GM12878 (cell line): ENCODE measurements at regions not wholly inside any gene's neighbourhood (a gene's known extent, or its start where the extent isn't known, plus 50 kb on each side); places are given as distances from the start of the nearest gene placed in this dataset.

Experiments used
- ATAC-seq: fragments of 200-7000 bp; cut with Tn5 transposase; 3 replicates; pipeline ENCODE4 v1.9.1; 2020; ENCODE audit warnings: mild to moderate bottlenecking, moderate library complexity
- BruUV-seq: library from RNA; stranded (reverse); fragments of 400-500 nt; replicated peaks from 2 replicates; lab custom pipeline; 2021; lab: Mats Ljungman, UMichigan
- CTCF ChIA-PET: fragments of 300-600 bp; sonication (Branson Sonifier 250); formaldehyde crosslinking; extraction: SDS; loops from one replicate; lab custom pipeline; 2021; ENCODE audit warnings: inconsistent platforms; lab: Yijun Ruan, JAX
- POLR2A ChIA-PET: fragments of 350-600 bp; formaldehyde crosslinking; extraction: SDS; loops from one replicate; lab custom pipeline; 2021; ENCODE audit warnings: inconsistent platforms; lab: Charles Lee
- RAD21 ChIA-PET: fragments of 300-600 bp; sonication (Branson Sonifier 250); formaldehyde crosslinking; loops from one replicate; lab custom pipeline; 2023; ENCODE audit warnings: antibody characterized with exemption; ENCODE audit not compliant: unreplicated experiment; lab: Charles Lee
- SMC1A ChIA-PET: fragments of 300-600 bp; sonication (Branson Sonifier 250); formaldehyde crosslinking; loops from one replicate; lab custom pipeline; 2023; ENCODE audit not compliant: unreplicated experiment, uncharacterized antibody; lab: Charles Lee
- DNase-seq: peaks from one replicate; pipeline ENCODE4 v3.0.0-alpha.2; 2011; ENCODE audit warnings: low read depth, low spot score
- FAIRE-seq: peaks from 3 replicates; lab custom pipeline; 2011; peaks lifted over from hg19 to GRCh38; lab: Jason Lieb, UNC
- H2AFZ ChIP-seq: 2 replicates; pipeline ENCODE4 v1.6.0; 2011; ENCODE audit warnings: low read depth, low read length, control low read depth; ENCODE audit not compliant: control insufficient read depth
- H3K27ac ChIP-seq: 2 replicates; pipeline ENCODE4 v1.5.1; 2011; ENCODE audit warnings: control low read depth; ENCODE audit not compliant: control insufficient read depth, insufficient read depth
- H3K27me3 ChIP-seq, 2 experiments: replicated peaks in 1 of 2; 2 replicates each; pipeline versions ENCODE4 v1.6.0 to v1.6.1; 2011; ENCODE audit warnings: low read length in 1 of 2; ENCODE audit not compliant: control insufficient read depth in 2 of 2, insufficient read depth in 2 of 2
- H3K36me3 ChIP-seq, 2 experiments: 2 replicates each; pipeline ENCODE4 v1.5.1; 2011; ENCODE audit warnings: low read length in 1 of 2; ENCODE audit not compliant: control insufficient read depth in 2 of 2, insufficient read depth in 2 of 2
- H3K4me1 ChIP-seq: 2 replicates; pipeline ENCODE4 v1.6.1; 2011; ENCODE audit warnings: mild to moderate bottlenecking, low read length, moderate library complexity, mixed read lengths; ENCODE audit not compliant: control insufficient read depth, insufficient read depth
- H3K4me2 ChIP-seq: 2 replicates; pipeline ENCODE4 v1.6.0; 2011; ENCODE audit warnings: control low read depth; ENCODE audit not compliant: control insufficient read depth, insufficient read depth
- H3K4me3 ChIP-seq: fragments of 200-600 bp; sonication (generic); 2 replicates; pipeline ENCODE4 v1.5.1; 2016
- H3K79me2 ChIP-seq: 2 replicates; pipeline ENCODE4 v1.6.0; 2011; ENCODE audit warnings: low read length; ENCODE audit not compliant: control insufficient read depth, insufficient read depth
- H3K9ac ChIP-seq: 2 replicates; pipeline ENCODE4 v1.8.0; 2011; ENCODE audit warnings: low read length, control low read depth, mixed read lengths; ENCODE audit not compliant: control insufficient read depth, insufficient read depth
- H3K9me3 ChIP-seq: replicated peaks from 3 replicates; pipeline ENCODE4 v1.5.1; 2011; ENCODE audit warnings: mild to moderate bottlenecking, low read length; ENCODE audit not compliant: control insufficient read depth, insufficient read depth
- H4K20me1 ChIP-seq: 2 replicates; pipeline ENCODE4 v1.6.0; 2011; ENCODE audit not compliant: control insufficient read depth, insufficient read depth
- BCLAF1 ChIP-seq: fragments of 450-650 bp; IDR thresholded peaks from 2 replicates; pipeline ENCODE4 v1.6.1; 2017; ENCODE audit warnings: antibody characterized with exemption, mild to moderate bottlenecking, moderate library complexity
- BRCA1 ChIP-seq: IDR thresholded peaks from 2 replicates; pipeline ENCODE4 v1.6.1; 2011; ENCODE audit warnings: low read depth, low read length, improper control_type of control experiment
- CREB1 ChIP-seq: IDR thresholded peaks from 2 replicates; pipeline ENCODE4 v1.6.1; 2012; ENCODE audit warnings: low read depth, mild to moderate bottlenecking, inconsistent platforms
- MTA3 ChIP-seq: IDR thresholded peaks from 2 replicates; pipeline ENCODE4 v1.6.1; 2012; ENCODE audit warnings: low read length, inconsistent platforms, borderline replicate concordance
- POLR2AphosphoS5 ChIP-seq: IDR thresholded peaks from 2 replicates; pipeline ENCODE4 v1.6.1; 2011; ENCODE audit warnings: mild to moderate bottlenecking, low read length, inconsistent platforms
- RB1 ChIP-seq: fragments of 450-650 bp; formaldehyde crosslinking; IDR thresholded peaks from 2 replicates; pipeline ENCODE4 v1.6.1; 2017; ENCODE audit warnings: mild to moderate bottlenecking, borderline replicate concordance
- USF1 ChIP-seq: IDR thresholded peaks from 2 replicates; pipeline ENCODE4 v1.6.1; 2011; ENCODE audit warnings: borderline replicate concordance, low read depth, mild to moderate bottlenecking, moderate library complexity, mixed read lengths, low read length; ENCODE audit not compliant: insufficient read depth; ENCODE audit errors: extremely low read length
- YBX1 ChIP-seq: fragments of 450-650 bp; IDR thresholded peaks from 2 replicates; pipeline ENCODE4 v1.6.1; 2016; ENCODE audit warnings: antibody characterized with exemption
- WGBS: methylation state at CpG from one replicate; pipeline ENCODE4 v1.1.6; 2016; ENCODE audit warnings: low lambda C conversion rate; ENCODE audit not compliant: insufficient replicate concordance, insufficient coverage; ENCODE audit errors: missing lambda C conversion rate; 5-methylcytosine and 5-hydroxymethylcytosine counted together
- in situ Hi-C: fragments of 300-500 bp; cut with MboI; formaldehyde crosslinking; loops from 9 replicates; pipeline ENCODE4 v1.14.3; 2018; ENCODE audit warnings: mixed read lengths
- intact Hi-C: fragments of 100-400 bp; cut with micrococcal nuclease; formaldehyde crosslinking; loops from one replicate; pipeline ENCODE4 v1.14.2; 2022; ENCODE audit not compliant: unreplicated experiment
- TF ChIP-seq, protein P1 (sequence below): fragments of 450-650 bp; IDR thresholded peaks from 2 replicates; pipeline ENCODE4 v1.6.1; 2016; ENCODE audit warnings: mild to moderate bottlenecking

DNA sequence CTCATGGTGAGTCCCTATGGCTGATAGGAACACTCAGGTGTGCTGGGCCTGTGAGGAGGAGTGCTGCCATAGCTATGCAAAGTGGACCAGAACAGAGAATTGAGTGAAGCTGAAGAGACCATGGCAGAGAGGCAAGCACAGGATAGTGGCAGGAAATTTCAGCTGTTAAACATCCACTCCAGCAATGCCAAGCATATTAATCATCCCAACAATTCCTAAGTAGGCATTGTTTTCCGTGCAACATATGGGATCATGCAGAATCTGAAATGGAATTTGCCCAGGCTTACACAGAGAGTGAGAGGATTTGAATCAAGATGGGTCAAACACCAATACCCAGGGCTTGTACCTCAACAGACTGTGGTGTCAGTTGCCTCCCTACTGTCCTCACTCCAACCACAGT is 582.6 kb upstream of the UBE2E2 start:
- ChIA-PET CTCF (interaction anchor here (1.3 kb wide), 1 partner anchor 13 kb away, joined by 3 read pairs; no protein-coding TSS in a partner anchor), RAD21 (no interaction called here), SMC1A (no interaction called here), POLR2A (no interaction called here)
- WGBS, result 57% methylated on average over 1 of the region's 1 CpG
- in situ Hi-C loops, result no loop called here
- Histone ChIP-seq H3K36me3 (no peaks in the 10 kb centered on the region), H3K4me2 (no peak overlapping the region), H3K79me2 (no peaks in the 10 kb centered on the region), H3K4me1 (no peaks in the 10 kb centered on the region), H3K27me3 (no peaks in the 10 kb centered on the region), H4K20me1 (no peaks in the 10 kb centered on the region), H2AFZ (no peak overlapping the region), H3K27ac (no peak overlapping the region), H3K9ac (no peak overlapping the region), H3K9me3 (no peaks in the 10 kb centered on the region), H3K4me3 (no peak overlapping the region)
- intact Hi-C loops, result no loop called here
- ATAC-seq, result no peak
- no peak for FAIRE-seq
- BruUV-seq, result no TSS peak
- TF ChIP-seq BCLAF1, result no peak
- no peak for TF ChIP-seq BRCA1
- no peak for TF ChIP-seq POLR2AphosphoS5
- TF ChIP-seq MTA3, result no peak
- TF ChIP-seq RB1, result no peak
- TF ChIP-seq, protein P1, sequence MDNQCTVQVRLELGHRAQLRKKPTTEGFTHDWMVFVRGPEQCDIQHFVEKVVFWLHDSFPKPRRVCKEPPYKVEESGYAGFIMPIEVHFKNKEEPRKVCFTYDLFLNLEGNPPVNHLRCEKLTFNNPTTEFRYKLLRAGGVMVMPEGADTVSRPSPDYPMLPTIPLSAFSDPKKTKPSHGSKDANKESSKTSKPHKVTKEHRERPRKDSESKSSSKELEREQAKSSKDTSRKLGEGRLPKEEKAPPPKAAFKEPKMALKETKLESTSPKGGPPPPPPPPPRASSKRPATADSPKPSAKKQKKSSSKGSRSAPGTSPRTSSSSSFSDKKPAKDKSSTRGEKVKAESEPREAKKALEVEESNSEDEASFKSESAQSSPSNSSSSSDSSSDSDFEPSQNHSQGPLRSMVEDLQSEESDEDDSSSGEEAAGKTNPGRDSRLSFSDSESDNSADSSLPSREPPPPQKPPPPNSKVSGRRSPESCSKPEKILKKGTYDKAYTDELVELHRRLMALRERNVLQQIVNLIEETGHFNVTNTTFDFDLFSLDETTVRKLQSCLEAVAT, result no peak
- no peak for TF ChIP-seq CREB1
- TF ChIP-seq USF1, result no peak
- TF ChIP-seq YBX1, result no peak
- DNase-seq, result no peak
